ENCODE measurements at regions not wholly inside any gene's neighbourhood (a gene's known extent, or its start where the extent isn't known, plus 50 kb on each side); places are given as distances from the start of the nearest gene placed in this dataset.

DNA sequence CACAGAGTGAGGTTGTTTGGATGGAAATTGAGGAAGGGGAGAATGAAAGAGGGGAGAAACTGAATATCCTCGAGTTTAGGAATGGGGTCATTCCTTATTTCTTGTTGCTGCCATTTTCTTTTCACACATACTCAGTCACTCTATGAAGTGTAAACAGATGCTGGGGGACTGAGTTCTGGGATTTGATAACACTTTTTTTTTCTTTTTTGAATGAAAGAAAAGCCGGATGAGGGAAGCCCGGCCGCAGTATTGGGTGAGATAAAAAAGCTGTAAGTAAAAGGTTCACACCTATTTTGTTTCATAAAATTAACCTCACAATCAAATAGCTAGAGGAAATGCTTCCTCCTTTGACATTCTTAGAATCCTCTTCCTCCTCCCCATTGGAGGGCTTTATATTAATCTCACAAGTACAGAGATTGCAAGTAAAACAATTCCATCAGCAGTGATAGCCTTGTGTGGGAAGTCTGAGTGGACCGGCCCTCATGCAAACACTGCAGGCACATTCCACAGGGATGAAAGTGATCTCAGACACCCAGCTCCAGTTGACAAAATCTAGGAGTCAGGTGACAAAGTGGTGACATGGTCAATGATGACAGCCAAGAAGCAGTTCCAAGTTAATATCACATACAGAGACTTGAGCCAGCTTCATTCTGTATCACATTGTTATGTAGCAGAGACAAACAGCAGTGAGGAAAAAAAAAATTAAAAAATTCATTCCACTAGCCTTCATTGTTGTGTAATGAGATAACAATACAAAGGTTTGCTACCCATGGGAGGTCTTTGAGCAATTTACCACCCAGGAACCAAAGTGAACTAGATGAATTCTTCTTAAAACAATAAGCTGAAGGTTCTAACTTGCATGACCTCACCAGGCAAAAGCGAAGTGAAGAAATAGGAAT lies 391.1 kb upstream of the HSF2 start:
- Histone ChIP-seq H3K4me1 (replicated peaks in 1 of 2; ENCODE audit: control insufficient read depth in 2 of 2, insufficient read depth in 2 of 2, low read length in 2 of 2) (no peaks in the 10 kb centered on the region), H3K9me3 (replicated peaks; ENCODE audit: control insufficient read depth, insufficient read depth, low read depth, low read length) (no peaks in the 10 kb centered on the region), H4K20me1 (replicated peaks; ENCODE audit: control insufficient read depth, insufficient read depth, low read length) (no peaks in the 10 kb centered on the region), H3K9ac (ENCODE audit: insufficient read depth in 1 of 2, low read depth in 2 of 2, low read length in 2 of 2) (no peak overlapping the region), H3K4me2 (ENCODE audit: insufficient read depth, low read length) (no peak overlapping the region), H3K36me3 (ENCODE audit: control insufficient read depth, insufficient read depth, low read length) (no peaks in the 10 kb centered on the region), H2AFZ (ENCODE audit: low read depth, low read length) (no peak overlapping the region), H3K9me1 (ENCODE audit: control insufficient read depth, insufficient read depth, low read length) (no peaks in the 10 kb centered on the region), H3K27me3 (ENCODE audit: control insufficient read depth in 2 of 2, insufficient read depth in 2 of 2, low read length in 2 of 2) (no peaks in the 10 kb centered on the region), H3K4me3 (no peak overlapping the region), H3K79me2 (ENCODE audit: control insufficient read depth, insufficient read depth, low read length) (no peaks in the 10 kb centered on the region), H3K27ac (ENCODE audit: extremely low read depth, low read depth, low read length) (no peak overlapping the region)
- intact Hi-C loops (cut with micrococcal nuclease) (no loop called here), in situ Hi-C loops (cut with MboI) (no loop called here)
- BruUV-seq (replicated peaks), result no TSS peak
- ATAC-seq (no peak), FAIRE-seq (no peak), DNase-seq (ENCODE audit: extremely low read depth in 1 of 4, low spot score in 3 of 4) (no peak)
- ChIA-PET POLR2A (no interaction called here), CTCF (ENCODE audit: low intra/inter-chr PET ratio) (no interaction called here)
- 5% methylated on average over 6 of the region's 6 CpGs for WGBS (ENCODE audit: insufficient coverage, low coverage, missing lambda C conversion rate)
- TF ChIP-seq, protein P1, sequence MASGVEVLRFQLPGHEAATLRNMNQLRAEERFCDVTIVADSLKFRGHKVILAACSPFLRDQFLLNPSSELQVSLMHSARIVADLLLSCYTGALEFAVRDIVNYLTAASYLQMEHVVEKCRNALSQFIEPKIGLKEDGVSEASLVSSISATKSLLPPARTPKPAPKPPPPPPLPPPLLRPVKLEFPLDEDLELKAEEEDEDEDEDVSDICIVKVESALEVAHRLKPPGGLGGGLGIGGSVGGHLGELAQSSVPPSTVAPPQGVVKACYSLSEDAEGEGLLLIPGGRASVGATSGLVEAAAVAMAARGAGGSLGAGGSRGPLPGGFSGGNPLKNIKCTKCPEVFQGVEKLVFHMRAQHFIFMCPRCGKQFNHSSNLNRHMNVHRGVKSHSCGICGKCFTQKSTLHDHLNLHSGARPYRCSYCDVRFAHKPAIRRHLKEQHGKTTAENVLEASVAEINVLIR (CRISPR knock-in tag; IDR thresholded peaks at IDR 0.05), result no peak
- TF ChIP-seq NR1H2 (CRISPR knock-in tag; IDR thresholded peaks at IDR 0.05), result no peak
- TF ChIP-seq JUNB (CRISPR knock-in tag; conservative IDR thresholded peaks at IDR 0.05), result no peak
- no peak for TF ChIP-seq SIN3A (IDR thresholded peaks at IDR 0.05; ENCODE audit: borderline replicate concordance in 2 of 2, control insufficient read depth in 1 of 2, low read depth in 2 of 2, low read length in 2 of 2)
- no peak for TF ChIP-seq MED1 (CRISPR knock-in tag; IDR thresholded peaks at IDR 0.05; ENCODE audit: borderline replicate concordance)
- TF ChIP-seq, protein P2, sequence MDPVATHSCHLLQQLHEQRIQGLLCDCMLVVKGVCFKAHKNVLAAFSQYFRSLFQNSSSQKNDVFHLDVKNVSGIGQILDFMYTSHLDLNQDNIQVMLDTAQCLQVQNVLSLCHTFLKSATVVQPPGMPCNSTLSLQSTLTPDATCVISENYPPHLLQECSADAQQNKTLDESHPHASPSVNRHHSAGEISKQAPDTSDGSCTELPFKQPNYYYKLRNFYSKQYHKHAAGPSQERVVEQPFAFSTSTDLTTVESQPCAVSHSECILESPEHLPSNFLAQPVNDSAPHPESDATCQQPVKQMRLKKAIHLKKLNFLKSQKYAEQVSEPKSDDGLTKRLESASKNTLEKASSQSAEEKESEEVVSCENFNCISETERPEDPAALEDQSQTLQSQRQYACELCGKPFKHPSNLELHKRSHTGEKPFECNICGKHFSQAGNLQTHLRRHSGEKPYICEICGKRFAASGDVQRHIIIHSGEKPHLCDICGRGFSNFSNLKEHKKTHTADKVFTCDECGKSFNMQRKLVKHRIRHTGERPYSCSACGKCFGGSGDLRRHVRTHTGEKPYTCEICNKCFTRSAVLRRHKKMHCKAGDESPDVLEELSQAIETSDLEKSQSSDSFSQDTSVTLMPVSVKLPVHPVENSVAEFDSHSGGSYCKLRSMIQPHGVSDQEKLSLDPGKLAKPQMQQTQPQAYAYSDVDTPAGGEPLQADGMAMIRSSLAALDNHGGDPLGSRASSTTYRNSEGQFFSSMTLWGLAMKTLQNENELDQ (CRISPR knock-in tag; IDR thresholded peaks at IDR 0.05; ENCODE audit: borderline replicate concordance), result no peak
- TF ChIP-seq ZNF347 (CRISPR knock-in tag; IDR thresholded peaks at IDR 0.05; ENCODE audit: low read depth), result no peak
- TF ChIP-seq TRIM28 (IDR thresholded peaks at IDR 0.05), result no peak
- TF ChIP-seq, protein P3, sequence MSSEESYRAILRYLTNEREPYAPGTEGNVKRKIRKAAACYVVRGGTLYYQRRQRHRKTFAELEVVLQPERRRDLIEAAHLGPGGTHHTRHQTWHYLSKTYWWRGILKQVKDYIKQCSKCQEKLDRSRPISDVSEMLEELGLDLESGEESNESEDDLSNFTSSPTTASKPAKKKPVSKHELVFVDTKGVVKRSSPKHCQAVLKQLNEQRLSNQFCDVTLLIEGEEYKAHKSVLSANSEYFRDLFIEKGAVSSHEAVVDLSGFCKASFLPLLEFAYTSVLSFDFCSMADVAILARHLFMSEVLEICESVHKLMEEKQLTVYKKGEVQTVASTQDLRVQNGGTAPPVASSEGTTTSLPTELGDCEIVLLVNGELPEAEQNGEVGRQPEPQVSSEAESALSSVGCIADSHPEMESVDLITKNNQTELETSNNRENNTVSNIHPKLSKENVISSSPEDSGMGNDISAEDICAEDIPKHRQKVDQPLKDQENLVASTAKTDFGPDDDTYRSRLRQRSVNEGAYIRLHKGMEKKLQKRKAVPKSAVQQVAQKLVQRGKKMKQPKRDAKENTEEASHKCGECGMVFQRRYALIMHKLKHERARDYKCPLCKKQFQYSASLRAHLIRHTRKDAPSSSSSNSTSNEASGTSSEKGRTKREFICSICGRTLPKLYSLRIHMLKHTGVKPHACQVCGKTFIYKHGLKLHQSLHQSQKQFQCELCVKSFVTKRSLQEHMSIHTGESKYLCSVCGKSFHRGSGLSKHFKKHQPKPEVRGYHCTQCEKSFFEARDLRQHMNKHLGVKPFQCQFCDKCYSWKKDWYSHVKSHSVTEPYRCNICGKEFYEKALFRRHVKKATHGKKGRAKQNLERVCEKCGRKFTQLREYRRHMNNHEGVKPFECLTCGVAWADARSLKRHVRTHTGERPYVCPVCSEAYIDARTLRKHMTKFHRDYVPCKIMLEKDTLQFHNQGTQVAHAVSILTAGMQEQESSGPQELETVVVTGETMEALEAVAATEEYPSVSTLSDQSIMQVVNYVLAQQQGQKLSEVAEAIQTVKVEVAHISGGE (CRISPR knock-in tag; IDR thresholded peaks at IDR 0.05), result no peak
- TF ChIP-seq NONO (IDR thresholded peaks at IDR 0.05; ENCODE audit: low read depth in 2 of 2, low read length in 1 of 2), result no peak
- TF ChIP-seq TEAD1 (CRISPR knock-in tag; IDR thresholded peaks at IDR 0.05), result no peak
- no peak for TF ChIP-seq HDAC8 (tag; IDR thresholded peaks at IDR 0.05)

Measured in K562 (cell line).